Effector CD4-positive, alpha-beta T cell (primary cell): ENCODE measurements at regions not wholly inside any gene's neighbourhood (a gene's known extent, or its start where the extent isn't known, plus 50 kb on each side); places are given as distances from the start of the nearest gene placed in this dataset.
"Not testable (repeated sequence)": the region's sequence is repeated elsewhere in the genome, so short reads cannot be mapped to it uniquely, and the experiment has no call there.

Experiments
- DNase-seq: peaks from one replicate; pipeline ENCODE4 v3.0.0-alpha.2; 2020

DNA sequence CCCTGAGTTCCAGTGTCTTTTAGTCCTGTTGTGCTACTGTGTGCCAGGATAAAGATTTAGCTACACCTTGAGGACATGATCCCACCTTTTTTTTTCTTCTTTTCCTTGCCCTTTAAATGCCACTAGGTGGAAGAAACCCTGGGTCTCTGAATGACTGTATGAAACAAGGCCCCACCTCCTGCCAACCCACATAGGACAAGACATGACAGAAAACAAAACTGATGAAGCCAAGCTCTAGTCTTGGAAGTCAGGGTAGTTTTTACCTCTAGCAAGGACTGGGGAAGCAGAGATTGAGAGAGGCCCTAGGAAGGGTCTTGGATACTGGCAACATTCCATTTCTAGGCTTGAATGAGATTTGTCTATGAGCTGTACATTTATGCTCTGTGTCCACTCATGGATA is 410.7 kb downstream of the MIAT start:
- no peak for DNase-seq

- DNase-seq: no peak
Observed at GRCh38 chr22:27070594-27070993, 413.2 kb downstream of the MIAT start.

DNA sequence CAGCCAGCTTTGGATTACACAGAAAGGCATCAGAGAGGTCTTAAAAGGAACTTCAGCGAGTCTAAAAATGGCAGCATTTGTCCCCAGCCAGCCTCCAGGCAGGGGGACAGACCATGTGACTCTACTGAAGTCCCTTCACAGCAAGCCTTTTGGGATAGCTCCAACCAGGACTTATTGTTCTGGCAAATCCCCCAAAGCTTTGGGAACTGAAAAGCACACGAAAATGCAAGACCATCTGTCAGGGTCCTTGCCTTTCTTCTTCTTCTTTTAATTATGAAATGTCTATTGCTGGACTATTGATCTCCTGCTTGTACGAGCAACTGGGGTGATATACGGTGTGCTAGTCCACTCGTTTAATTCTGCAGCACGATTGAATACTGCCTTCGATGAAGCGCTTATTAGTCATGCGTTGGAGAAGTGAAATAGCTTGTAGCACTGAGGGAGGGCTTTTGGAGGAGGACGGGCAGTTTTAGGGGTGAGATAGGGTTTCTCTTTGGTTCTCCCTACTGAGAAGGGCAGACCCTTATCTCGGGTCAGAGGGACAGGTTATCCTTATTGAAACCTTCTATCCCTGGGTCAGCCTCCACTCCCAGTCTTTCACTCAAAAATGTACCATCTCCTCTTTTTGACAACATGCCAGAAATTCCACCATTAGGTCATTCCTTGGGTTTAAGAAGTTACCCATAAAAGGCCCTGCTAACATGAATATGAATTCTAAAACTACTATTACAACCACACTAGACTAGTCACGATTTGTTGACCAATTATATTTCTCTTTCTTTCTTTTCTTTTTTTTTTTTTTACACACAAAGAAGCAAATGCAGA is 416.4 kb downstream of the MIAT start:
- DNase-seq: no peak

GRCh38 chr22:27075028-27075678 is 417.8 kb downstream of the MIAT start:
- no peak for DNase-seq

GRCh38 chr22:27075891-27076290 is 418.5 kb downstream of the MIAT start:
- no peak for DNase-seq

DNA sequence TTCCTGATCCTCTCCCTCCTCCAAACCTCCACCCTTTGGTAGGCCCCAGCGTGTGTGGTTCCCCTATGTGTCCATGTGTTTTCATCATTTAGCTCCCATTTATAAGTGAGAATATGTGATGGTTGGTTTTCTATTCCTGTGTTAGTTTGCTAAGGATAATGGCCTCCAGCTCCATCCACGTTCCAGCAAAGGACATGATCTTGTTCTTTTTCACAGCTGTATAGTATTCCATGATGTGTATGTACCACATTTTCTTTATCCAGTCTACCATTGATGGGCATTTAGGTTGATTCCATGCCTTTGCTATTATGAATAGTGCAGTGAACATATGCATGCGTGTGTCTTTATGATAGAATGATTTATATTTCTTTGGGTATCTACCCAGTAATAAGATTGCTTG is 420.7 kb downstream of the MIAT start:
- DNase-seq: not testable (repeated sequence)

DNA sequence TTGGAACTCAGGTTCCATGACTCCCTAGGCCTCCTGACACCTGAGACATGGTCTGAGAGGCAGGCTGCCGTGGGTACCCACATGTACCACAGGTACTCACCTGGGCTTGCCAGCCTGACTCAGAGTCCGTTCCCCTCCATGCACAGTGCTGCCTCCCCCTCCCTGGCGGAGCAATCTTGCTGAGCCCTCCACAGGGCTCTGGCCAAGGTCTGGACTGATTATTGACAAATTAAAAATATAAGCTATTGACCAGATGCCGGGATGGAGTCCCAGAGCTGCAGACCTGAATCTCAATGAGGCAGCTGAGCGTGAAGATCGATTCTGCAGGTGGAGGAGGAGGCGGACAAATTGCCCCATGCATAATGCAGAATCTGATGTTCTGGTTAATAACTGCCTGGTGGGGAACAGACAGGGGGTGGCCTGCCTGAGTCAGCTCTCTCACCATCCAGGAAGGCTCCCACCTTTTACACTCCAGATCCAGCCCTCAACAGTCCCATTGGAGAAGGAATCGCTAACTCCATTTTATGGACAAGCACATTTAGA is 422.7 kb downstream of the MIAT start:
- DNase-seq: no peak

DNA sequence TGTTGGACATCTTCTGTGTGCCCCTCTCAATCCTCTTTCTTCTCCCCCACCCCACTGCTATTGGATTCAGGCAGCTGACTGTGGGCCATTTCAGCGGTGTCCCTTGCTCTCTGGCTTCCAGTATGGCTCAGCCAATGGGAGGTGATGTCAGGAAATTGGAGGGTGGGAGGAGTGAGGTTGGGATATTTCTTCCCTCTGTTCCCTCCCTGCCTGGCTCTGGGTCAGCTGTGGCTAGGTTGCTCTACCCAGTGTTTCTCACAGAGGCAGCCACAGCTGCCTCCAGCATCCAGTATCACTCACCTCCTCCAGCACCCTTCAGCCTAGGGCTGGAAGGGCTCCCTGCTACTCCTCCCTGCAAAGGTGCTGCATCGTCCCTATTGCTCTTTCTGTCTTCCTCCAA is 423.5 kb downstream of the MIAT start:
- DNase-seq: no peak

- no peak for DNase-seq
Observed at GRCh38 chr22:27083610-27084009, 426.2 kb downstream of the MIAT start.

DNA sequence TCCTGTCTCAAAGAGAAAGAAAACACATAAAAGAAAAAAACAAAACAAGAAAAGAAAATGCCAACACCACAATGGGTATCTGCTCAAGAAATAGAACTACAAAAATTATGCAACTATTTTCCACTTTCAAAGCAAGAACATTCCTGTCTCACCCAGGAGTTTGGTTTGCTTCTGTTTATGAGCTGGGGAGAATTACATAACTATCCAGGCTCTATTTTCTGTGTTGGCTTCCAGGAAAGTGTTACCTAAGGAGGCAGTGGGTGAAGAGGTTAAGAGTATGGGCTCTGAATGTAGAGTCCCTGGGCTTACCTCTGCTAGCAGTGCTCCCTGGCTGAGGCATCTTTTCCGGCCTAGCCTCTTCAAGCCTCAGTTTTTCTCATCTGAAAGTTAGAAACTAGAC is 426.7 kb downstream of the MIAT start:
- DNase-seq: no peak

DNA sequence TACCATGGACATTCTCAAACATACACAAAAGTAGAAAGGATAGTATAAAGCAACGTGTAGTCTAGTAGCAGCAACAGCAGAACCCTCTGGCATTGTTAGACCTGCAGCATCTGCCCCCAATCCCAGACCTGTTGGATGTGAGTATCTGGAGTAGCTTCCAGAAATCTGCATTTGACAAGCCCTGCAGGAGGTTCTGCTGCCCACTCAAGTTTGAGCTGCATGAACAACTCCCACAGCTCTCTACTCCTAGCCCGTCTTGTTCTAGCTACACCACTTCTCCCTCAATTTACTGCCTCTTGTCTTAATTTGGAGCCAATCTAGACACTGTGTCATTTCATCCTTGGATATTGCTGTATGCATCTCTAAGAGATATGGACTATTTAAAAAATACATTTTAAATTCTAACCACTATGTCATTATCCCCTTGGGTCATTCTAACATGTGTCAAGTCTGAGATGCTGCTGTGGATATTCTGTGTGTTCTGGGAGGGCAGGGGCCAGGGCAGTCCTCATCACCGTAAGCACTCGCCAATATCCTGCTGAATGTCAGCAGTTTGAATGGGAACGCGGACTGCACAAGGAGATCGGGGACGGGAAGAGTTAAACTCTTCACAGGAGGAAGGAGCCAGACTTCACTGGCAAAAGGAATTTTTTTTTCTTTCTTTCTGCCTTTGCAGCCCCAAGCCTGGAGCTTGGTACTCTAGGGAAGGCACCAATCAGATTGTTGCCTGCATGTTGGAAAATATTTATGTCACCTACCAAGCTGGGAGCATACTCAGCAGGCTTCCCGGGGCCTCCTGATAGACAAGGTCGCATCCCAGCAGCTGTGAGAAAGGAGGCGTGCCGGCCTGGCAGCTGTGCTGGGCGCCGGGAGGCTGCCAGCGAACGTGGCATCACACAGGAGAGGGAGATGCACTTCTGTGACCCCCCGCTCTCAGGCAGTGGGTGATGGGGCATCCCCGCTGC is 429.0 kb downstream of the MIAT start:
- no peak for DNase-seq

DNA sequence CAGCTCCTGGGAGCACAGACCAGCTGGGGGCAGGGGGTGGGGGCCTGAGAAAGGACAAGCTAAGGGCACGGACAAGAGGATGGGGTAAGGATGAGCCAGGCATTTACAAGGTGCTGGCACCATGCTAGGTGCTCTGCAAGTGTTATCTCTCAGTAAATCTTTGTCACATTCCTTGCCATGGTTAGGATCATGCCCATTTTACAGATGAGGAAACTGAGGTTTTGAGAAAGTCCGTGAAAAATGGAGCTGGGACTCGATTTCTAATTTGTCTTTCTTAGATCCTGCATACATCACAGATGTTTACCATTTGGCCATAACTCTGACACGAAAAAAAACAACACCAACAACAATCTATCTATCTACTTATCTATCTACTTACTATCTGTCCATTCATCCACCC is 429.7 kb downstream of the MIAT start:
- no peak for DNase-seq

DNA sequence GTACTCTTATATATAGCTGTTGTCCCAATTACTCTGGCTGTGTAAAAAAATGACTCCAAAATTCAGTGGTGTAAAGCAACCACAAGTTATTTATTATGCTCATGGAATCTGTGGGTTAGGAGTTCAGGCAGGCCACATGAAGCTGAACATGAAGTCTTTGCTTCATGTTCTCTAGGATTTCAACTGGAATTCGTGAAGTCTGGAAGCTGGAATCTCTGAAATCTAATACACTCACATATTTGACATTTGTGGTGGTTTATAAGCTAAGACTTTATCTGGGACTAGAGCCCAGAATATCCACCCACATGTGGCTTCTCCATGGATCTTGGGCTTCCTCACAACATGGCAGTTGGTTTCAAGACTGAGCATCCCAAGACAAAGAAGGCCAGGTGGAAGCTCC is 430.6 kb downstream of the MIAT start:
- DNase-seq: no peak

DNA sequence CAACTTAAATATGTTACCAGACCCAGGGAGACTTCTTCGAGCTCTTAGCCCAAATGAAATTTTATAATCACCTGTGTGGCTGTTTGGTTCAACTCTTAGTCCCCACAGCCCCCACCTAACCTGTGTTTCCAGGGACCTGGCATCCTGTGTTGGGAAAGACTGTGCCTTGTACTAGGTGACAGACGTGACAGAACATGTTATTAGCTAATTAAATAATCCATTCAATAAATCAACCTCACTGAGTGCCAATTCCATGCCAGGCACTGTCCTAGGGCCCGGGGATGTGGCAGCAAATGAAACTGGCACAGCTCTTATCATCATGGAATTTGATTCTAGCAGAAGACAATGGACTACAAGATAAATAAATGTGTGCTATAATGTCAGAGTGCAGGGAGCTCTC is 431.9 kb downstream of the MIAT start:
- DNase-seq: no peak

DNA sequence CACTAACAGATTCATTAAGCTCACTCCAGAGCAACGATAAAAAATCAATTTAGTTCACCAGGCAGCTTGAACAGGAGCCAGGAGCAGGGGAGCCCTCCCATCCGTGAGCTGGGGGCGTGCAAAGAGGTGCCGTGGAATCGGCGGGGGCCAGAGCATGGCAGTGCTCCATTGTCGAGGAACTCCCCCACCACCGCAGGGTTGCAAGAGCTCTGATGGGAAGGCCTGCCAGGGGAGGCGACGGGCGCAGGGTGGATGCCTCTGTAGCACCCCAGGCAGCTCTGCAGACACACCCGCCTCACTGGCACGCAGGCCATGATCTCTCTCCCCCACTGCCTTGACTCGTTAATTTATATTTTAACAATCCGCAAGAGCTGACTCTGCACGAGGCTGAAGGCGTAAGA is 433.2 kb downstream of the MIAT start:
- DNase-seq: no peak

GRCh38 chr22:27093422-27093821 is 436.0 kb downstream of the MIAT start:
- DNase-seq: no peak

- no peak for DNase-seq
Observed at GRCh38 chr22:27094633-27095308, 437.4 kb downstream of the MIAT start.

GRCh38 chr22:27097506-27097905 is 440.1 kb downstream of the MIAT start:
- DNase-seq: no peak

DNA sequence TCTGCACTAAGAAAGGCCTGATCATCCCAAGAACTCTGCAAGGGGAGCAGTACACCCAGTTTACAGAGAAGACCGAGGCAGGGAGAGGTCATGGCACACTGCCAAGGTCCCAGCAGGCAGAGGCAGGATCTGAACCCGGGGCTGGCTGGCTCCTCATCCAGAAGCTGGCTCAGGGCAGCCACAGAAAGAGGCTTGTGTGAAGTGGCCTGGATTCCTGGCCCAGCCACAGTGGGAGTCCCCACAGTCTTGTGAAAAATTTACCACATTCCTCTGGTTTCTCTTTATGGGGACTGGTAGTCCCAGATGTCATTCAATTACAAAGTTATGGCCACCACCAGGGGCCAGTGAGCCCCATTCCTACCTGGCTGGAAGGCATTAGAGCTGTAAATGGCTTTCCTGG is 440.5 kb downstream of the MIAT start:
- no peak for DNase-seq

DNA sequence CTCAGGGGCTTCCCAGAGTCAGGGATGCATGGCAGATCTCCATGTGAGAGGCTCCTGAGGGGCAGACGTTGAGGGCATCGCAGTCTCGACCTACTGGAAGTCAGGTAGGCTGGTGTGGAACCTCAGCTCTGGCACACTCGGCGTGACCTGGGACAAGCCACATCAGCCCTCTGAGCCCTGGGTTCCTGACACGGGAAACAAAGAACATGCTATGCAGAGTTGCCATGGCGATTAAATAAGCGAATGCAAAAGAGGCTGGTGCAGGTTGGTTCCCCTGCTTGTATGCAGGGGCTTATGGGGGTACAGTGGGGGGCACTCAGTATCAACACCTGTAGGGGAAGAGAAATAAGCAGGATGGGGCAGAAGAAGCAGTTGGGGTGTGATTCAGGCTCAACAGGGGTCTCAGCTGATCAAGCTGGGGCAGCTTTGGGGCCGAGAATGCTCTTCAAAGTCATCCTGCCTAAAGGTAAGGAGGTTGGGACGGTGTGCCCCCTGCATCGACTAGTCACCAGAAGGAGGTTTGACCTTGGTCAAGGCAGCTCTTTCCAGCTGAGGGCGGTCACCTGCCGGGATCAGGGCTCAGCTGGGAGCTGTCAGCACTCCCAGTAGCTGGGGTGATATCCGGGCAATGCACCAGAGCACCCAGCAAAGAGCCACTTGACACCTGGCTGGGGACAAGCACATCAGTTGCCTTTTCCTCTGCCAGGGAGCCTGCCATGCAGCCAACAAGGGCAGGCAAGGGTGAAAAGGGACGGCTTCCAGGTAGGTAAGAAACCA is 442.7 kb downstream of the MIAT start:
- DNase-seq: no peak

GRCh38 chr22:27100789-27101188 is 443.4 kb downstream of the MIAT start:
- no peak for DNase-seq

- DNase-seq: no peak
Observed at GRCh38 chr22:27101288-27101687, 443.9 kb downstream of the MIAT start.
